Astrocyte (in vitro differentiated cells and primary cell): ENCODE measurements at regions not wholly inside any gene's neighbourhood (a gene's known extent, or its start where the extent isn't known, plus 50 kb on each side); places are given as distances from the start of the nearest gene placed in this dataset.

Source experiments
- CTCF ChIP-seq: IDR thresholded peaks from 2 replicates; pipeline ENCODE4 v1.5.1; 2011; ENCODE audit warnings: low read depth, mild to moderate bottlenecking, inconsistent platforms, low read length, moderate library complexity; ENCODE audit not compliant: insufficient read depth
- EZH2 ChIP-seq: IDR thresholded peaks from 2 replicates; pipeline ENCODE4 v1.6.1; 2012; ENCODE audit warnings: mild to moderate bottlenecking, low read length, inconsistent platforms; ENCODE audit not compliant: insufficient read depth

DNA sequence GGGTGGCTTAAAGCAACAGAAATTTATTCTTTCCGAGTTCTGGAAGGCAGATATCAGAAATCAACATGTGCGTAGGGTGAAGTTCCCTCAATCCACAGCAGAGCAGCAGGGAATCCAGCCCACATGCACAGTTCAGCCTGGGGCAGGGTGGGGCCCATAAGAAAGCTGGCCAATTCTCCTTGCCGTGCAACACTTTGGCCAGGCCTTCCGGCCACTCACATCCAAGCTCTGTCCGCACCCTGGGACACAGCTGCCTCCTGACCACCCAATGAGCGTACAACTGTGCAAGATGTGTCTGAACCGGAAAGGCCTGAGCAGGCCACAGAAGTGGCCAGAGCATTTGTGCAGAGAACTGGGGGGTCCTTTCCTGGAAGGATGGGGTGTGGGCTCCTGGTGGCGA, 274.9 kb downstream of the GADD45G start:
- TF ChIP-seq CTCF (no peak), EZH2 (no peak)
